HCEC 1CT (cell line): ENCODE measurements at regions not wholly inside any gene's neighbourhood (a gene's known extent, or its start where the extent isn't known, plus 50 kb on each side); places are given as distances from the start of the nearest gene placed in this dataset.

Experiments
- DNase-seq: peaks from one replicate; pipeline ENCODE4 v3.0.0-alpha.2; 2017

DNA sequence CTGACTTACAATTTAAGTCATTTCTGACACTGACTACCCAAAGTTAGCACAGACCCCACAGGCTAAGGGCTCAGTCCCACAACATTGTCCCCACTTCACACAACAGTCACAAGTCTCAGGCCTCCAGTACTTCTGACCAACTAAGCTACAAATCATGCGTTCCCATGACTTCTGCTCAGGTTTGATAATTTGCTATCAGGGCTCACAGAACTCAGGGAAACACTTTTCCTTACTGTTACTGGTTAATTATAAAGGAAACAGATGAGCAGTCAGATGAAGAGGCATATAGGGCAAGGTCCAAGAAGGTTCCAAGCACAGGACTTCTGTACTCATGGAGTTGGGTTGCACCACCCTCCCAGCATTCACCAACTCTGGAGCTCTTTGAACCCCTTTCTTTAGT lies 151.2 kb upstream of the TNR start:
- DNase-seq = no peak

DNA sequence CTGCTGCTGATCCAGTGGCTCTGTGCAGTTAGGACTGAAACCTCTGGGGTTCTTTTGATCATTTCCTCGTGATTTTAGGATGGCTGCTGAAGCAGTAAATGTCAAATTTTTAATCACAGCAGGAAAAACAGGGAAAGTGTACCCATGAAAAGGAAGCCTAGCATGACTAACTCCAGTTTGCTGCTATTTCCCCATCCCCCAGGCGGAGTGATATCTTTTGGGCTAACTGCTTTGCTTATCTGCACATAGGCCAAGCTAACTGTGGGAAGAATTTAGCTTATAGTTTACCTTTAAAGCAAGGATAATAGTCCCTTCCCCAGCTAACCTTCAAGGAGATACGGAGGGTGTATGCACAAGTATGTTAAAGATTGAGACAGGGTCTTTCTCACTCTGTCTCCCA lies 149.8 kb upstream of the TNR start:
- no peak for DNase-seq

DNA sequence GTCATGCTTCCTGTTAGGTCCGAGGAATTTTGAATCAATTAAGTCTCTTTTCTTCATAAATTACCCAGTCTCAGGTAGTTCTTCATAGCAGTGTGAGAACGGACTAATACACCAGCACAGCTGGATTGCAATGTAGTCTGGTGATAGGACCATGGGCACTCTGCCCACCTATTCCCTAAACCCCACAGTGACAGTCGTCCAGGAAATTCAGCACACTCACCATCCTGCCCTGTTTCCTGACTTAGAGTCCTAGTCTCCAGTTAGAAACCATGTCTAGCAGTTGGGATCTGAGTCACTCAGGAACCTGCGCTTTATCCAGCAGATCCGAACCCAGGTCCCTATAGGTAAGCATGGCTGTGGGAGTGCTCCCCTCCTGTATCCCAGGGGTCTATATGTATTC lies 149.3 kb upstream of the TNR start:
- DNase-seq = no peak

DNA sequence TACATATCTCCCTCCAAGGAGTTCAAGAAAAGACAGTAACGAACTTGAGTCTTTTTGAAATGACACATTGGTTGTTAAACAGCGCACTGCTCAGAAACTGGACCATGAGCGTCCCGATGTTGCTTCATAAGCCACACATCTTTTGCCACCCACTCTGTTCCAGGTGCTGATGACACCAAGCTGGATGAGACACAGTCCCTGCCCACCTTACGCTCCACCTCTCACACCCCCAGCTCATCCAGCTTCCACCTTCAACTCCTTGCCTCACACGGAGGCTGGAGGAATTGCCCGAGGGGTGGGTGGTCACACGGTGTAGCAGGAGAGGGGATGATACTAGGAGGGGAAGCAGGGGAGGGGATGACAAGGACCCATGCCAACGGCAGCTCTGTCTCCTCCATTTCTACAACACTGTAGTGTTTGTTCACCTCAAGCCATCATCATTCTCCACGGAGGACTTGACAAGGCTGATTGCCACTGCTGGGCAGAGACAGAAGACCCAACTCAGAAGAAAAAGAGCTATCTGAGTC lies 148.5 kb upstream of the TNR start:
- no peak for DNase-seq

DNA sequence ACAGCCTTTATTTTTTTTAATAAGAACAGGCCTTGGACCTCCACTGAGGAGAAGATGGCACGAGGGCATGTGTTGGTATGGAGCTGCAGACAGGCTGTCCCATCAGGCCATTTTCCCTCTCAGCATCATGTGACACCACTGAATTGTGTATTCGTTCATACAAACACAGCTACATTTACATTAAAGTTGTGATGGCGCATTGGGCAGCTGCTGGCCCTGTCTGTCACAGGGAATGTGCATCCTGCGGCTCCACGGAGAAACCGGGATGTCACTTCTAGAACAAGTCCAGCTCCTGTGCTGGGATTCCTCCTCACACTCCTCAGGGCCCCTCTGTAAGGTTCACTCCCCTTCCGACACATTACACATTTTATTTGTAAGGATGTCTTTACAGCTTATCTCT lies 147.6 kb upstream of the TNR start:
- DNase-seq = no peak

DNA sequence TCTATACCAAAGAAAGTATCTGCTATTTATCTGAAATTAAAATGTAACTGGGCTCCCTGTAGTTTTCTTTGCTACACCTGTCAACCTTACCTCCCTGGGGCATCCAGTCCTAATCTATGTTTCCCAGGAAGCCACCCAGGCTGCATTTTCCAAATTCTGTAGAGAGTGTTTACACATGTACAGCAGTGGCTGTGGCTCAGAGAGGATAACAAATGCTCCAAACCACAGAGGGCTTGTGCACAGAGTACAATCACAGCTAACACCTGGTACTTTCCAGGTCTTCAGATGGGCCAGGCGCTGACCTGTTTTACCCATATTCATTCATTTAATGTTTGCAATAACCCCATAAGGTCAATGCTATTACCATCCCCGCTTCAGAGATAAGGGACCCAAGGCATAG lies 146.5 kb upstream of the TNR start:
- no peak for DNase-seq

DNA sequence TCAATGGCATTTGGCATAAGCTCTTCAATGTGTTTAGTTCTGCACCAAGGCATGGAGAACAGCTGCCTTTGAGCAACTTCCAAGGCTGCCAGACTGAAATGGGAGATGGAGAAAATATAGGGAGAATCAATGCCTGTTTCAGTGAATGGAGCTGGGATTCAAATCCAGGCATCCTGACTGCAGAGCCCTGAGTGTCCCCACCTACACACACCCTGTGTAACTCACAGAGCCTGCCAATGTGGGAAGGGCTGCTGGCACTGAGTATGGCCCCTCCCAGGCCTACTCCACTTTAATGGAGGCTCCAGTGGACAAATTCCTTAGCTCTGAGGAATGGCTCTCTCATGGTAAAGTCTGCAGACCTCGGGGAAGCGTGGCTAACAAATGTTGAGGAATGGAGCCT lies 145.6 kb upstream of the TNR start:
- DNase-seq = no peak

DNA sequence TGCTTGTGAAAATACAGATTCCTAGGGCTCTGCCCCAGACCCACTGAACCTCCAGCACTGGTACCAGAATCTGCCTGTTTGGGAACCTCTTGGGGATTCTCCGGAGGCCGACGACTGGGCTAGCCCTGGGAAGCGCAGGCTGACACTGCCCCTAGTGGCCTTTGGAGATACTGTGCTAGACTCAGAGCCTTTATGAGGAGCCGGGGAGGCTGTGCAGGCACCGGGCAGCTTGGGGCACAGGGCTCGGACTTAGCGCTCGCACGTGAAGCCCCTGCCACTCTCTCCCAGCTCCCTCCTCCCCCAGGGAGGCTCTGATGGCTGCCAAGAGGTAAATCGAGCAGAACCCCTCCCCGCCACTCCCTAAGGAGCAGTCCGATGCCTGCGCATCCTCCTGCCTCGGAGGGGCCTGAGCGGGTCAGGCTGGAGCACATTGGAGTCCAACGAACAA lies 144.6 kb upstream of the TNR start:
- no peak for DNase-seq

DNA sequence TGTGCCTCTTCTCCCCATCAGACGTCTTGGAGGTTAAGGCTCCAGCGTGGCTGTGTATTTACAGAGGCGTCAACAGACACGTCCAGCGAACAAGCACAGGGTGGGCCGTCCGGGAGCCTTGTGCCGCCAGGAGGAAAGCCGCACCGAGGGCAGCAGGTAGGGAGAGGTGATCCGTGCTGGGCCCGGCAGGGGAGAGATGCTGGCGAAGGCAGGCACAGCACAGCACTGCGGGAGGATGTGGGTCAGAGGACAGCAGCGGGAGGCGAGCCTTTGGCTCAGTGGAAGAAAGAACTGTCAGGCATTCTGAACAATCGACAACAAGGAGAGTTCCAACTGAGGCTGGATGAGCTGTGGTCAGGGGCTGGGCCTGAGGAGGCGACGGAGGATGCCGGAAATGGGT lies 144.1 kb upstream of the TNR start:
- no peak for DNase-seq

DNA sequence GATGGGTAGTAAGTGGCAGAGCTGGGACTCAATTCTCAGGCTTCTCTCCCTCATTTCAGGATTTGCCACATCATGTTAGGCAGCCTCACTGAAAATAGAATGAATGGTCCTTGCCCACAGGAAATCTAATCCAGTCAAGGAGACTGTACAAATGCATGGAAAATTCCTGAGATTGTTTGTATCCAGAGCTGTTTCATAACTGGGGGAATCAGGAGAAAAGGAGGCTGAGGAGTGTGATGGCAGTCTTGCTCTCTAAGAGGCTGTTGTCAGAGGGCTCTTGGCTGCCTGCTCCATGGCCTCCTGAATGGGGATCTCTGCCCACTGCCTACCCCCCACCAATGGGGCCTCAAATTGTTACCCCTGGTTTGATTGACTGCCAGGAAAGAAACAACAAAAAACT lies 141.9 kb upstream of the TNR start:
- DNase-seq = no peak

DNA sequence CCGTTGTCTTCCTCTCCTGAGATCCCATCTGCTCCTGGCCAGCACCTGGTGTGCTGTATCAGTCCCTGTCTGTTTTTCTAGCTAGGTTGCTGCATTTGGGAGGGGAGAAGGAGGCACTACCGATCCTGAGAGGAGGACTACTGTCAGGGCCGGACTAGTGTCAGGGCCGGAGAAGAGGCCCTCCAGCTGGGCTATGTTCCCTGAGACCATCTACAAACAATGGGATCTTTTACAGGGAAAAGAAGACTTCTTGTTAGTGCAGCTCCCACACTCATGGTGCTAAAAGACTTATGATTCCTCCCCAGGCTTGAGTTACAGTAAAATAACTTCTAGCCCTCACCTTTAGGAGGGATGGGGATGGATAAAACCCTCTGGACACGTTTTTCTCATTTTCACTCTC lies 141.0 kb upstream of the TNR start:
- DNase-seq = no peak

DNA sequence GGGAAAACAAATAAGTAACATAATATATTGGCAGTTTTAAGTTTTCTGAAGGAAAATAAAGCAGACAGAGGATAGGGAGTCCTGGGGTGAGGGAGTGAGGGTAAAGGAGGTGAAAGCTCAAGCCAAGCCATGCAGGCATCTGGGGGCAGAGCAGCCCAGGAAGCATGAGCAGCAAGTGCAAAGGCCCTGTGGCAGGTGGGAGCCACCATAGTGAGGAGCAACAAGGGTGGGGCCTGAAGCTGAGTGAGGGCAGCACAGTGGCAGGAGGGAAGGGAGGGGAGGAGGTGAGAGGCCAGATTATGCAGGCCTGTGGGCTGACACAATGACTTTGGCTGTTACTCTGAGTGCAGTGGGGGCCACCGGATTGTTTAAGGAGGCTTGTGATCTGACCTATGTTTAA lies 138.8 kb upstream of the TNR start:
- DNase-seq = no peak

DNA sequence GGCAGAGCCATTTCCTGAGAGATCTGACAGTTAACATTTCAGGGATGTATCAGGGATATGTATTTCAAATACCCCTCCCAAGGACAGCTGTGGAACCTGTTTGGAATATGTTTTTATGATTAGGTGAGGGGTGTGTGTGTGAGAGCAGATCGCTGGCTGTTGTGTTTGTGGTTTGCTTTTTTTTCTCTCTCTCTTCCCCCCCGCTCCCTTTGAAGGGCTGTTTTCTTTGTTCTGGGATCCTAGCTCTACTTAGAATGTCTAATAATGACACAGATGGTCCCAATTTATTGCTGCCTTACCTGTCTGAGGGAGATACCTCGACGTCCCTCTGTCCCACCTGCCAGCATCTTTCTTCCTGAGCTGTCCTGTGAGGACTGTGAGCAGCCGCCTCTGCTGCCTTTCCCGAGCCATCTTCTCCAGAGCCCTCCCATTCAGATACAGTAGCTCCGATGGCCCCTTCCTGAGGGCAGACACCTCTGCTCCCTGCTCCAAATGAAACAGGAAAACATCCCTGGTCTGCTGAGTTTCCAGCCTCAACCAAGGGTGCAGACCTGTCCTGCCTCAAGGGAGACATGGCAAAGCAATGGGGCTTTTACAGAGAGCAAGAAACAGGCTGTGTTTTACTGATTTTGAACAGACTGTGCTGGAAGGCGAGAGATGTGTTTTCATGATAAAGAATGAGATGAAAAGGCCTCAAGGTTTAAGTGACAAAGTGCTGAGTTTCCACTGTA lies 138.0 kb upstream of the TNR start:
- DNase-seq = no peak

DNA sequence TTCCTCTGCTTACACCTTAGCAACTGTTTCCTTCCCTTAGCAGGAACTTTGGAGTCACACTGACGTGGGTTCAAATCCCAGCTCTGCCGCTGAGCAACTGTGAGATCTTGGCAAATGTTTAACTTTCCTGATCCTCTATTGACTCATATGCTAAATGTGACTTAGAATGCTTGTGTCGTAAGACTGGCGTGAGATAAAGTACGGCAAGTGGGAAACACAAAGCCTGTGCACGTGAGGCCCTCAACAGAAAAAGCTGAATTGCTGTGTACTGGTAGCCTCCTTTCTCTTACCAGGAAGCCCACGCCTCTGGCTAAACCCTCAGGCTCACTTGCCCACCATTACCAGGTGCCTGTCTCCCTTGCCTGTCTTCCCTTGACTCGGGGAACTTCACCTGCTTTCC lies 135.4 kb upstream of the TNR start:
- DNase-seq = no peak

DNA sequence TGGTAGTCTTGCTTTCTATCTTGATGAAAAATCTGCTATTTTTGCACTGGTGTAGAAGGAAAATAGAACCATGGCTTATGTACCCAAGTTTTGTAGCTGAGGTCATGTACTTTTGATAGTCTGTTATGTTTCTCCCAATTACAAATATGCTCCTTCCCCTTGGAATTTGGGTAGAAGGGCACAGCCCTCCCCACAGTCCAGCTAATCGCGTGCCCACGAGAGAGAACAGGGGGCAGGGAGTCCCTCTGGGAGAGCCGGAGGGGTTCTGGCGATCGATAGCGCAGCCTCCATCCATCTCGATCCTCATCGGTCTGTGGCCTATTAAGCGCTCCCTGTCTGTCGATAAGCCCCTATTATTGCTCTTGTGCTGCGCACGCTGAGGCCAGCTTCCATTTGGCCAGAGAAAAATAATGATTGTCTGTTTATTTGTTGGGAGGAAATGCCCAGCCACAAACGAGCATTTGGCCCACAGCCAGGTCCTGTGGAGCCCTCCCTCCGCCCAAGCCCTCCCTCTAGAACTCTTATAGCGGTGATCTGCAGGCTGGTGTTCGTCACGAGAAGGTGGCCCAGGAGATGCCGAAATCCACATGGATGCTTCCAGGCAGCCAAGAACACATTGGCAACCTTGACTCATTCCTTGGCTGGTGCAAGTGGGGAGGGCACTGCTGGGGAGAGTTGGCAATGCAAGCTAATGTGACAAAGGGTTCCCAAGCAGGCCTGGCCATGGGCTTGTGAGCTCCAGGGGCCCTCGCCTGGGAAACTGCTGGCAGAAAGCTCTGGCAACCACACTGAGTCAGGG lies 134.7 kb upstream of the TNR start:
- DNase-seq = no peak

DNA sequence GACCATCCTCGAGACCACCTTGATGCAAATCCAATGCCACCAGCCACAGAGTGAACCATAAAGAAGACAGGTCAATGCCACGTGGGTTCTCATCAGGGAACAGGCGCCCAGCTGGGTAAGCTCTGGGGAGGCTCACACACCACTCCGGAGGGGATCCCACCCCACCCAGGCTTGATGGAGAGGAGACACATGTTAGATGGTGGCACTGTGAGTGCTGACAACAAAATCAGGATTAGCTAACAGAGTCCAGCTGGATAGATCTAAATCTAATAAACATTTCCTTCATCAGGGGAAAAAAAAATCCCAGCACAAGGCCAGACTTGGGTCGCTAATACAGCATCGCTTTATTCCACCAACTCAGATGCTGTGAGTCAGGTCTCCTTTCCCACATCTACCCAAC lies 132.2 kb upstream of the TNR start:
- no peak for DNase-seq

DNA sequence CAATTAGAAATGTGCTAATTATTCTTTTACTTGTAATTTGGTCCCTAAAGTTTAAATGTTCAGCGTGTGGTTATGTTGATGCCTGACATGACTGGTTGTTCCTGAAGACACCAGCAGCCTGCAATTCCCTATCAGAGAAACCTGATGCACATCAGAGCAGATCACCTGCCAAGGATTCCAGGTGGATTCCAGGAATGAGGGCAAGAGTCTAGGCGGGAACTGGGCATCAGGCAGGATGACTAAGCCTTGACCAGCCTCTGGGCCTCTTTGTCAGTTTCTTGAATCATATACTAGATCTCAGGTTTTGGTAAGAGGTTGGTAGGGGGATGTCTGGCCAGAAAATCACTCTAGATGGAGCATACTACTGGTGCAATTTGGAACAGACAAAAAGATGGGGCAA lies 130.7 kb upstream of the TNR start:
- DNase-seq = no peak

DNA sequence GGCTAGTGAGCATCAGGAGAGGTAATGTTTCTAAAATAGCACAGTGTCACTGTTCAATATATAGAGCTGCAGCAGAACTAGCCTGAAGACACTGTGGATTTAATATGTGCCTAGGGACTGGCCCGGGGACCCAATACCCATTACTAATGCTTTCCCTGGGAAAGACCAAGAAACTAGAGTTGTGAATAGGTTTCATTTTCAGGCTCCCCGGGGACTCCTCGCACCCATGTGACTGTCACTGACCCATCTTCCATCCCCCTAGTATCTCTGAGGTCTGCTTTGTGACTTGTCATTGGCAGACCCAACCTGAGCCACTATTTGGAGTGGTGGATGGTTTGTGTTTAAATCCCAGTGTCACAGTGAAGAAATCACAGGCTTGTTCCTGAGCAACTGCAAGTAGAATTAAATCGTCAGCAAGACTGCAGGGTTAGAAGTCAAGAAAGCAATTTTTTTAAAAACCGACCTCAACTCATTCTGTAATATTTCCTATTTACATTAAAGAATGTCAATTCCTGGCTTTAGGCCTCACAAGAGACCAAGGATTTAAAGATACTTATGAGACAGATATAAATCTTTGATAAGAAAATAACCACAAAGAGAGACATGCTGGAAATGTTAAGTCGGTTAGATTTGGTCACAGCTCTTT lies 130.0 kb upstream of the TNR start:
- DNase-seq = no peak

DNA sequence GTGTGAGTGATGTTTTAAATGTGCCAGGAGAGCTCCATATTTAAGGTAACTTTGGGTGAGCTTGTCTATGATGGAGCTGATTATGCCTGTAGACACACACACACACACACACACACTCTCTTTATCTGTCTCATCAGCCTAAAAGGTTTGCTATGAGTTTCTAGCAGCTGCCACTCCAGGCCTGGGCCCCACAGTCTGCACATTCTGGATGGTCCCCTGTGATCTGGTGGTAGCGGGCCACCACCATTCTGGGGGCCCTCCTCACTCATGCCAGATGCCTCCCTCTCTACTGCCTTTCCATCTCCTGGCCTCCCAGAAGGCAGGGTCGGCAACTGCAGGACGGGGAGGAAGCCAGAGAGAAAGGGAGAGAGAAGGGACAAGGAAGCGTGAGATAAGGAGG lies 129.2 kb upstream of the TNR start:
- DNase-seq = no peak

DNA sequence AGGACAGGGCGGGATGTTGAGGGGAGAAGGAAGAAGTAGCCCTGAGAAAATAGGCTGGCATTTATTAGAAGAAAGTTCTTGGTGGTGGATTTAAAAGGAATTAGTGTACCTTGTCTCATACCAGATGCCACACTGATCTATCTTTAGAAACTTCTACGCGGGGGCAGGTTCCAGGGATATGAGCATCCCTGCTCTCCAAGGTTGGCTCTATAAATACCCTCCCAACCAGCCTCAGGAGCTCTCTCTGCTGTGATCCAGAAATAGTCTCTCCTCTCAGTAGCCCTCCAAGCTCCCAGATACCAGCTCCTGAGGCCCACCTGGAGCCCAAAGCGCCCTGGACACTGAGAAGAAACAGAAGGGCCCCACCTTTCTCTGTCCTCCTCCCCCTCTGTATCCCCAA lies 128.3 kb upstream of the TNR start:
- DNase-seq = no peak

DNA sequence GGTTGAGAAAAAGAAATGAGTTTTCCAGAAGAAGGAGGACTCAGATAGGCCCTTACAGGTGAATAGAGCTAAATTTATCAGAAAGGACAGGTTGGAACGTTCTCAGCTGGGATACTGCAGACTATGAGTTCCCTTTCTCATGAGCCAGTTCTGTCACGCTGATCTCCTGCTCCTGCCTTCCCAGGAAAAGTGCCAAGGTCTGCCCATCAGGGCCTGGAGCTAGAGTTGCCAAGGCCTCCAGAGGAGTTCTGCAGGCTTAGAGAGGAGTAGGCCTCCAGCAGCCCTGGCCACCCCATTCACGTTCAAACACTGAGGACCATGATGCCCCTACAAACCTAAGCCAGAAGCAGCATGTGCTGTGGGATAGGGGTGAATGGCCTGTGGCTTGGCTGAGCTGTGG lies 126.8 kb upstream of the TNR start:
- DNase-seq = no peak

DNA sequence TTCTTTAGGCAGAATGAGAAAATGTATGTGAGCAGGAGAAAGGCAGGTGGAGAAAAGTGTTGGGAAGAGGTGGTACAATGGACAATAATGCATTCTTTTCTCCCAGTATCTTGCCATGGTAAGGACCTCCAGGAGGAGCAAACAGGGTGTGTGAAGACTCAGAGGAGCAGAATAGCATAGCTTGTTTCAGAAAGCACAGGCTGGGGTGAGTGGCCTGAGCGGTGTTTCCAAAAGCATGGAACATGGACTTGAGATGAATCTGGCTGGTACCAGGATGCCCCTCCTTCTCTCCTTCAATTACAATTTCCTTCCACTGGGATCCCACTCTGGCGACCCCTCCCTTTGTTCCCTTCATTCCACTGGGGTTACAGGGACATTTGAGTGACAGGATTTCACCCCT lies 123.4 kb upstream of the TNR start:
- no peak for DNase-seq

DNA sequence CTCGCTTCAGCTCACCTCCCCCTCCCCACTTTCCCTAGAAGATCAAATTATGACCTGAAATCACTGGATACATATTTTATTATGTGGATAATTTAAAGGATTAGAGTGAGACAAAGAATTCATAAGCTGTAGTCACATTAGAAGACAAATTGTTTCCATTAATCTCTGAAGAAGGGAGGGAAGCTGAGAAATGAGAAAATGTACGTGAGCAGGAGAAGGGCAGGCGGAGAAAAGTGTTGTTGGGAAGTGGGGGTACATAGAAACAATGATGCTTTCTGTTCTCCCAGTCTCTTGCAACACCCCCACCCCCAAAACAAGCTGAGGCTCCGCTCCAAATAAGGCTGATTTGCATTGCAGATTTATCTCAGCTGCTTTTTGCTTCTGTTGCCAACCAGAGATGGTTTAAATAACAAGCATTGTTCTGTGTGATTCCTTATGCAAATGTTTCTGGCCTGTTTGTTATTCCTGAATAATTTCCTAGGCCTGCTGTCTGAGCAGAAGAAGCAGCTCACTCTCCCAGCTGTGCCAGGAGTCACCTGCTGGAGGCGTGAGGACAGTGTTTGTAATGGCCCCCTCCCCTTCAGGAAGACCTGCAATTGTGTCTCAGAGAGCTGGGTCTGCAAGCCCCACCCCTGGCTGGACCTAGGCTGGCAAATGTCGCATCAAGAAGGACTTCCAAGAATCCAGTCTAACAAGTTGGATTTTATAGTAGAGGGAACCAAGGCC lies 121.8 kb upstream of the TNR start:
- no peak for DNase-seq
